ENCODE measurements at regions not wholly inside any gene's neighbourhood (a gene's known extent, or its start where the extent isn't known, plus 50 kb on each side); places are given as distances from the start of the nearest gene placed in this dataset.

- no peak for DNase-seq
- Mint-ChIP-seq H3K4me1 (ENCODE audit: low read depth, unreplicated experiment) (no peaks in the 10 kb centered on the region), H3K27ac (ENCODE audit: unreplicated experiment) (no peak overlapping the region), H3K4me3 (ENCODE audit: low read depth, unreplicated experiment) (no peak overlapping the region), H3K27me3 (ENCODE audit: unreplicated experiment) (peaks cover 84% of the 10 kb centered on the region), H3K9me3 (ENCODE audit: low read depth, unreplicated experiment) (peaks cover 2% of the 10 kb centered on the region), H3K36me3 (ENCODE audit: insufficient read depth, unreplicated experiment) (no peaks in the 10 kb centered on the region)
- no TSS peak for BruUV-seq (replicated peaks)
- intact Hi-C loops (cut with micrococcal nuclease; ENCODE audit: unreplicated experiment): no loop called here
- CTCF ChIA-PET: no interaction called here
- TF ChIP-seq CTCF (IDR thresholded peaks at IDR 0.05; ENCODE audit: unreplicated experiment): no peak
These were observed 486.5 kb upstream of the EEF2KMT start for GRCh38 chr16:5584109-5584508.

GRCh38 chr16:5582529-5582928 lies 484.9 kb upstream of the EEF2KMT start:
- CTCF ChIA-PET: interaction anchor here (0.6 kb wide), 1 partner anchor 51 kb away, joined by 3 read pairs; no protein-coding TSS in a partner anchor

GRCh38 chr16:5581908-5582307 lies 484.3 kb upstream of the EEF2KMT start:
- Mint-ChIP-seq H3K27ac (ENCODE audit: unreplicated experiment) (no peak overlapping the region), H3K4me1 (ENCODE audit: low read depth, unreplicated experiment) (no peaks in the 10 kb centered on the region), H3K9me3 (ENCODE audit: low read depth, unreplicated experiment) (no peaks in the 10 kb centered on the region), H3K27me3 (ENCODE audit: unreplicated experiment) (peaks cover 73% of the 10 kb centered on the region), H3K4me3 (ENCODE audit: low read depth, unreplicated experiment) (no peak overlapping the region), H3K36me3 (ENCODE audit: insufficient read depth, unreplicated experiment) (no peaks in the 10 kb centered on the region)
- no peak for TF ChIP-seq CTCF (IDR thresholded peaks at IDR 0.05; ENCODE audit: unreplicated experiment)
- BruUV-seq (replicated peaks): no TSS peak
- intact Hi-C loops (cut with micrococcal nuclease; ENCODE audit: unreplicated experiment): no loop called here
- CTCF ChIA-PET: no interaction called here
- no peak for DNase-seq

More at GRCh38 chr16:5582529-5582928, 484.9 kb upstream of the EEF2KMT start:
- Mint-ChIP-seq H3K4me1 (ENCODE audit: low read depth, unreplicated experiment) (no peaks in the 10 kb centered on the region), H3K4me3 (ENCODE audit: low read depth, unreplicated experiment) (no peak overlapping the region), H3K27ac (ENCODE audit: unreplicated experiment) (no peak overlapping the region), H3K36me3 (ENCODE audit: insufficient read depth, unreplicated experiment) (no peaks in the 10 kb centered on the region), H3K9me3 (ENCODE audit: low read depth, unreplicated experiment) (no peaks in the 10 kb centered on the region), H3K27me3 (ENCODE audit: unreplicated experiment) (peaks cover 73% of the 10 kb centered on the region)
- intact Hi-C loops (cut with micrococcal nuclease; ENCODE audit: unreplicated experiment): no loop called here
- DNase-seq: no peak
- BruUV-seq (replicated peaks): no TSS peak
- no peak for TF ChIP-seq CTCF (IDR thresholded peaks at IDR 0.05; ENCODE audit: unreplicated experiment)

- Mint-ChIP-seq H3K4me3 (ENCODE audit: low read depth, unreplicated experiment) (no peak overlapping the region), H3K9me3 (ENCODE audit: low read depth, unreplicated experiment) (no peaks in the 10 kb centered on the region), H3K27me3 (ENCODE audit: unreplicated experiment) (peaks cover 73% of the 10 kb centered on the region), H3K36me3 (ENCODE audit: insufficient read depth, unreplicated experiment) (no peaks in the 10 kb centered on the region), H3K4me1 (ENCODE audit: low read depth, unreplicated experiment) (no peaks in the 10 kb centered on the region), H3K27ac (ENCODE audit: unreplicated experiment) (no peak overlapping the region)
- no peak for DNase-seq
- no TSS peak for BruUV-seq (replicated peaks)
- intact Hi-C loops (cut with micrococcal nuclease; ENCODE audit: unreplicated experiment): no loop called here
- TF ChIP-seq CTCF (IDR thresholded peaks at IDR 0.05; ENCODE audit: unreplicated experiment): no peak
- CTCF ChIA-PET: no interaction called here
These were observed 483.8 kb upstream of the EEF2KMT start for GRCh38 chr16:5581428-5581827.

Data from Calu3 (cell line).